ENCODE measurements at regions not wholly inside any gene's neighbourhood (a gene's known extent, or its start where the extent isn't known, plus 50 kb on each side); places are given as distances from the start of the nearest gene placed in this dataset.

DNA sequence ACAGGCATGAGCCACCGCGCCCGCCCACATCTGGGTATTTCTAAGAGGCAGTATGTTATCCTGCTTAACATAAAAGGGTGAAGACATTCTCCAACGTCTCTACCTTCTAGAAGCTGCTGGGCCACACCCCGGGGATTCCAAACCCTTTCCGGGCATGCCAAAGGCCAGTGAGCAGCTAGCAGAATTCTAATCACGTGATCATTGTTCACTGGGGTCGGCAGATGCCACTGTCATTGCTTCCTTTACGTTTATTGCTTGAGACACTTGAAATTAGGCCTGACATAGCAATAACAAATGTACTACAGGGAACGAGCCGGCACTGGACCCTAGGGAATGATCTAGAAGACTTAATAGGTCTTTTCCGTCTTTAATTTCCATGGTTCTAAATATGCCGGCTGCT lies 141.2 kb upstream of the ZFHX3 start:
- Histone ChIP-seq H3K9me3 (no peaks in the 10 kb centered on the region), H3K36me3 (no peaks in the 10 kb centered on the region), H3K27ac (no peak overlapping the region), H3K27me3 (peaks cover 19% of the 10 kb centered on the region), H3K4me3 (no peak overlapping the region), H3K4me1 (peaks cover 4% of the 10 kb centered on the region)
- WGBS = 68% methylated on average over 13 of the region's 13 CpGs
- no peak for DNase-seq (ENCODE audit: low spot score in 2 of 2)
- TF ChIP-seq POLR2AphosphoS5 (IDR thresholded peaks at IDR 0.05) = no peak
- no peak for TF ChIP-seq EP300 (IDR thresholded peaks at IDR 0.05)
- TF ChIP-seq POLR2A (IDR thresholded peaks at IDR 0.05) = no peak
- TF ChIP-seq, protein P1, sequence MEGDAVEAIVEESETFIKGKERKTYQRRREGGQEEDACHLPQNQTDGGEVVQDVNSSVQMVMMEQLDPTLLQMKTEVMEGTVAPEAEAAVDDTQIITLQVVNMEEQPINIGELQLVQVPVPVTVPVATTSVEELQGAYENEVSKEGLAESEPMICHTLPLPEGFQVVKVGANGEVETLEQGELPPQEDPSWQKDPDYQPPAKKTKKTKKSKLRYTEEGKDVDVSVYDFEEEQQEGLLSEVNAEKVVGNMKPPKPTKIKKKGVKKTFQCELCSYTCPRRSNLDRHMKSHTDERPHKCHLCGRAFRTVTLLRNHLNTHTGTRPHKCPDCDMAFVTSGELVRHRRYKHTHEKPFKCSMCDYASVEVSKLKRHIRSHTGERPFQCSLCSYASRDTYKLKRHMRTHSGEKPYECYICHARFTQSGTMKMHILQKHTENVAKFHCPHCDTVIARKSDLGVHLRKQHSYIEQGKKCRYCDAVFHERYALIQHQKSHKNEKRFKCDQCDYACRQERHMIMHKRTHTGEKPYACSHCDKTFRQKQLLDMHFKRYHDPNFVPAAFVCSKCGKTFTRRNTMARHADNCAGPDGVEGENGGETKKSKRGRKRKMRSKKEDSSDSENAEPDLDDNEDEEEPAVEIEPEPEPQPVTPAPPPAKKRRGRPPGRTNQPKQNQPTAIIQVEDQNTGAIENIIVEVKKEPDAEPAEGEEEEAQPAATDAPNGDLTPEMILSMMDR (IDR thresholded peaks at IDR 0.05) = no peak

DNA sequence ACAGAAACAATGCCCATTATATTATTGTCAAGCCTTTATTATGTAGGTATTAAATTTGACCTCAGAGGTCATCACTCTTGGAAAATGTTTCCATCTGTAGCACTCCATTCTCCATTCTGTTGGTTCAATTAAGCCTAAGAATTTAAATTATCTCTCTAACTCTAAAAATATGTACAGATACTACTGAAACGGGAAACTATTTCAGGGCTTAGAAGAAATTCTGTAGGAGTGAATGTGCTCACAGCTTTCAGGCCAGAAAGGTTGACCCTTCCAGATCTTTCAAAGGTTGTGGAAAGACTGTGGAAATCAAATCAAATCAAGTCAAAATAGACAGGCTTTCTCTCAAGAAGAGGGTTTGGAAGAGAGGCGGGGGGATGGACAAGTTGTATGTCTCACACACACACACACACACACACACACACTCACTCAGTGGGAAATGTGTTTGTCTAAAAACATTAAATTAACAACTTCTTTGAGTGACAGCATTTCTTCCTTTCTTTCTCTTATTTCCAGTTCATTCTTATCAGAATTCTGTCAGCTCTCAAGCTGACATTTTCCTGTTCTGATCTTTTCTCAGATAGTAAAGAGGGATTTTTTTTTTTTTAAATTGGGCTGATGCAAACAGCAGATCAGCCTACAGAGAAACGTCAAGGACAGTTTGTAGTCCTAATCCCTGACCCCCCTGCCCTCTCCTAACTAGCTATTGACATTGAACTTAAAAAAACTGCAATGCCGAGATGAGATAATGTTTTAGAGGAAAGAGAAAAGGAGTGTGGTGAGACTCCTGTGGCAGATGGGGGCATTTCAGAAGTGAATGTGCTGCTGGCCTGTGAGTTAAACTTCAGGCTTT lies 139.0 kb upstream of the ZFHX3 start:
- no peak overlapping the region for H3K4me3 ChIP-seq
- no peaks in the 10 kb centered on the region for H3K9me3 ChIP-seq
- H3K4me1 ChIP-seq = no peaks in the 10 kb centered on the region
- peaks cover 12% of the 10 kb centered on the region for H3K27me3 ChIP-seq
- H3K36me3 ChIP-seq = no peaks in the 10 kb centered on the region
- no peak overlapping the region for H3K27ac ChIP-seq
- DNase-seq (ENCODE audit: low spot score in 2 of 2) = no peak
- 62% methylated on average over 4 of the region's 4 CpGs for whole genome bisulfite sequencing
- TF ChIP-seq POLR2AphosphoS5 (IDR thresholded peaks at IDR 0.05) (no peak), EP300 (IDR thresholded peaks at IDR 0.05) (no peak), POLR2A (IDR thresholded peaks at IDR 0.05) (no peak)
- TF ChIP-seq, protein P1 (IDR thresholded peaks at IDR 0.05) = no peak

DNA sequence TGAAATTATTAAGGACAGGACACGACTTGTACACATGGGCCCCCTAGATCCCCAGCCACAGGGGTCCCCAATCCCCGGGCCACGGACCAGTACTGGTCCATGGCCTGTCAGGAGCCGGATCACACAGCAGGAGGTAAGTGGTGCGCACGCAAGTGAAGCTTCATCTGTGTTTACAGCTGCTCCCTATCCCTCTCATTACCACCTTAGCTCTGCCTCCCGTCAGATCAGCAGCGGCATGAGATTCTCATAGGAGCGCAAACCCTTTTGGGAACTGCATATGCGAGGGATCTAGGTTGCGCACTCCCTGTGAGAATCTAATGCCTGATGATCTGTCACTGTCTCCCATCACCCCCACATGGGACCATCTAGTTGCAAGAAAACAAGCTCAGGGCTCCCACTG lies 137.8 kb upstream of the ZFHX3 start:
- DNase-seq (ENCODE audit: low spot score in 2 of 2) = no peak
- WGBS = 89% methylated on average over 11 of the region's 11 CpGs
- Histone ChIP-seq H3K36me3 (no peaks in the 10 kb centered on the region), H3K9me3 (no peaks in the 10 kb centered on the region), H3K4me3 (no peak overlapping the region), H3K4me1 (no peaks in the 10 kb centered on the region), H3K27me3 (peaks cover 4% of the 10 kb centered on the region), H3K27ac (no peak overlapping the region)
- TF ChIP-seq POLR2A (IDR thresholded peaks at IDR 0.05) = no peak
- no peak for TF ChIP-seq POLR2AphosphoS5 (IDR thresholded peaks at IDR 0.05)
- TF ChIP-seq EP300 (IDR thresholded peaks at IDR 0.05) = no peak

DNA sequence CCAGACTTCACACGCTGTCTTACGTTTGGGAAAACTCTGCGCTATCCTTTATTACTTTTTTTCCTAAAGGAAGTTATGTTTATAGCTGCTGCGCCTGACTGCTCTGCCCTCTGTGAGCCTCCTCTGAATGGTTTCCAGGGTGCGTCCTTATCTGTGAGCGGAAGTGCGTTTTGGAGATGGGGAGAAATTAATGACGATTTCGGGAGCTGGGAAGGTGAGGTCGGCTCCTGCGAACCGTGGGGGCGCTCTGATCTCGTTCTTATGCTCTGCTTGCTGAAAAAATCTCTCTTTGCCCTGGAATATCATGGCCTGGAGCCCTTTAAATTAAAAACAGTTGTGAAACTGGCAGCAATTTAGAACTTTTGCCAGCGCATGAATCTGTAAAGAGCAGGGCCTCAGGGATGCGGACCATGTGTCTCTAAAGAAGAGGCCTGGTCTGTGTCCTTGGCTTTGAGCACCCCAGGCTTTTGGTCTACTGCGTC lies 135.7 kb upstream of the ZFHX3 start:
- no peak for DNase-seq (ENCODE audit: low spot score in 2 of 2)
- no peak overlapping the region for H3K27ac ChIP-seq
- no peaks in the 10 kb centered on the region for H3K27me3 ChIP-seq
- H3K36me3 ChIP-seq = no peaks in the 10 kb centered on the region
- no peaks in the 10 kb centered on the region for H3K9me3 ChIP-seq
- TF ChIP-seq EP300 (IDR thresholded peaks at IDR 0.05) (no peak), POLR2A (IDR thresholded peaks at IDR 0.05) (no peak), POLR2AphosphoS5 (IDR thresholded peaks at IDR 0.05) (no peak)
- TF ChIP-seq, protein P1 (IDR thresholded peaks at IDR 0.05) = no peak
- 45% methylated on average over 17 of the region's 17 CpGs for WGBS
- H3K4me1 ChIP-seq = no peaks in the 10 kb centered on the region
- H3K4me3 ChIP-seq = no peak overlapping the region

DNA sequence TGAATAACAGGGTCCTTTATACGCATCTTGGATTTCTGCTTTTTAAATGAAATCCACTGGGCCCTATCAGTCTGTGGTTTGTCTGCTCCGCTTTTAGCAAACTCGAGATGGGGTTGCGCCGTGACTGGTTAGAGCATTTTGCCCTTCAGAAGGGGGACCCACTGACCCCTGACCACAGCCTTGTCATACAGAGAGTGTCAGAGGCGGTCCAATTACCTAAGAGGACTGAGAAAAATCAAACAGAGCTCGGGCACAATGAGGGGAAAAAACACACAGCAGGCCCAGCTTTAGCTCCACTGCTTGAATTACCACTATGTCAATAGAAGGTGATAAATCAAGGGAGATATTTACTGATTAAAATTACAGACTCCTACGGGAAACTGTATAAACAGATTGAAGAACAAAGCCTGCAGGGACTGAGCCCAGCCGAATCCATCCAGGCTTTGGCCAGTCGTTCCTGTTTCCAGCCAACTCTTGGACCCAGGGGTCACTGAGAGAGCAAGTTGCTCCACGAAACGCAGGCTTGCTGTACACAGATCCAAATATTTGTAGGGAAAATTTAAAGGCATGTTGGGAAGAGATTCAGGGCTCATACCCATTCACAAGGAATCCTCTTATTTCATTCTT lies 131.9 kb upstream of the ZFHX3 start:
- Histone ChIP-seq H3K27ac (no peak overlapping the region), H3K4me1 (no peaks in the 10 kb centered on the region), H3K27me3 (peaks cover 4% of the 10 kb centered on the region), H3K4me3 (no peak overlapping the region), H3K36me3 (no peaks in the 10 kb centered on the region), H3K9me3 (no peaks in the 10 kb centered on the region)
- TF ChIP-seq EP300 (IDR thresholded peaks at IDR 0.05) (no peak), POLR2A (IDR thresholded peaks at IDR 0.05) (no peak), POLR2AphosphoS5 (IDR thresholded peaks at IDR 0.05) (no peak)
- TF ChIP-seq, protein P1 (IDR thresholded peaks at IDR 0.05) = no peak
- WGBS = 60% methylated on average over 12 of the region's 12 CpGs
- no peak for DNase-seq (ENCODE audit: low spot score in 2 of 2)

Measured in suprapubic skin (tissue), 4 donors.